ENCODE measurements at regions not wholly inside any gene's neighbourhood (a gene's known extent, or its start where the extent isn't known, plus 50 kb on each side); places are given as distances from the start of the nearest gene placed in this dataset.

DNA sequence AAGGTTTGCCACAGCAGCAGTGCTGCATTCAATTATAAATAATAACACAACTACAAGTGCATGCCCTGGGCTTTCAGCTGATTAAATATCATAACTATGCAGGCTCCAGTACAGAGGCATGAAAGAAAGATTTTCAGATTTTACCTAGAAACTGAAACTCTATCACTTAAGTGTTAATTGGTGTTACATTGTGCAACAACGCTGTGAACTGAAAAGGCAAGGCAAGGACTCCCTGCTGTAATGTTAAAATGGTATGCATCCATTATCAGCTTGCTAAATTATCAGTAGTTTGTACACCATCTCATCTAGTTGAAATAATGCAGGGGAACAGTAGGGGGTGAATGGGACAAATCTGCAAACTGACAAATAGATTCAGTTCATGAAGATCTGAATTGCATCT lies 976.7 kb upstream of the MANEA start:
- no peaks in the 10 kb centered on the region for H3K9me2 ChIP-seq (ENCODE audit: insufficient read depth)
- no peaks in the 10 kb centered on the region for H3K27me3 ChIP-seq (ENCODE audit: insufficient read depth, low read length)
- CTCF ChIA-PET: no interaction called here
- no peak overlapping the region for H3K27ac ChIP-seq (ENCODE audit: low read depth, low read length)
- no peak for TF ChIP-seq TCF7L2 (IDR thresholded peaks at IDR 0.05; ENCODE audit: borderline replicate concordance, extremely low read depth, insufficient read depth, insufficient read length)
- TF ChIP-seq ZFX (IDR thresholded peaks at IDR 0.05): no peak
- no peak for TF ChIP-seq EZH2phosphoT487 (IDR thresholded peaks at IDR 0.05; ENCODE audit: borderline replicate concordance)
- TF ChIP-seq ATF3 (IDR thresholded peaks at IDR 0.05): no peak
- TF ChIP-seq SIN3A (IDR thresholded peaks at IDR 0.05; ENCODE audit: low read depth): no peak
- TF ChIP-seq MAX (IDR thresholded peaks at IDR 0.05): no peak
- TF ChIP-seq POLR2A (IDR thresholded peaks at IDR 0.05; ENCODE audit: borderline replicate concordance, extremely low read depth, insufficient read depth, insufficient read length): no peak
- TF ChIP-seq JUND (IDR thresholded peaks at IDR 0.05): no peak
- TF ChIP-seq EGR1 (IDR thresholded peaks at IDR 0.05; ENCODE audit: low read depth): no peak
- no peak for TF ChIP-seq FOSL1 (IDR thresholded peaks at IDR 0.05; ENCODE audit: low read depth)
- no peak for TF ChIP-seq SP1 (IDR thresholded peaks at IDR 0.05; ENCODE audit: low read depth)
- no peak for TF ChIP-seq RAD21 (IDR thresholded peaks at IDR 0.05; ENCODE audit: low read depth)
- TF ChIP-seq, protein P1, sequence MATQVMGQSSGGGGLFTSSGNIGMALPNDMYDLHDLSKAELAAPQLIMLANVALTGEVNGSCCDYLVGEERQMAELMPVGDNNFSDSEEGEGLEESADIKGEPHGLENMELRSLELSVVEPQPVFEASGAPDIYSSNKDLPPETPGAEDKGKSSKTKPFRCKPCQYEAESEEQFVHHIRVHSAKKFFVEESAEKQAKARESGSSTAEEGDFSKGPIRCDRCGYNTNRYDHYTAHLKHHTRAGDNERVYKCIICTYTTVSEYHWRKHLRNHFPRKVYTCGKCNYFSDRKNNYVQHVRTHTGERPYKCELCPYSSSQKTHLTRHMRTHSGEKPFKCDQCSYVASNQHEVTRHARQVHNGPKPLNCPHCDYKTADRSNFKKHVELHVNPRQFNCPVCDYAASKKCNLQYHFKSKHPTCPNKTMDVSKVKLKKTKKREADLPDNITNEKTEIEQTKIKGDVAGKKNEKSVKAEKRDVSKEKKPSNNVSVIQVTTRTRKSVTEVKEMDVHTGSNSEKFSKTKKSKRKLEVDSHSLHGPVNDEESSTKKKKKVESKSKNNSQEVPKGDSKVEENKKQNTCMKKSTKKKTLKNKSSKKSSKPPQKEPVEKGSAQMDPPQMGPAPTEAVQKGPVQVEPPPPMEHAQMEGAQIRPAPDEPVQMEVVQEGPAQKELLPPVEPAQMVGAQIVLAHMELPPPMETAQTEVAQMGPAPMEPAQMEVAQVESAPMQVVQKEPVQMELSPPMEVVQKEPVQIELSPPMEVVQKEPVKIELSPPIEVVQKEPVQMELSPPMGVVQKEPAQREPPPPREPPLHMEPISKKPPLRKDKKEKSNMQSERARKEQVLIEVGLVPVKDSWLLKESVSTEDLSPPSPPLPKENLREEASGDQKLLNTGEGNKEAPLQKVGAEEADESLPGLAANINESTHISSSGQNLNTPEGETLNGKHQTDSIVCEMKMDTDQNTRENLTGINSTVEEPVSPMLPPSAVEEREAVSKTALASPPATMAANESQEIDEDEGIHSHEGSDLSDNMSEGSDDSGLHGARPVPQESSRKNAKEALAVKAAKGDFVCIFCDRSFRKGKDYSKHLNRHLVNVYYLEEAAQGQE (IDR thresholded peaks at IDR 0.05; ENCODE audit: low read depth): no peak
- TF ChIP-seq ELF1 (IDR thresholded peaks at IDR 0.05; ENCODE audit: borderline replicate concordance, low read depth): no peak
- no peak for TF ChIP-seq CEBPB (IDR thresholded peaks at IDR 0.05; ENCODE audit: low read depth)
- no peak for TF ChIP-seq CBX3 (IDR thresholded peaks at IDR 0.05; ENCODE audit: low read depth)
- no peak for TF ChIP-seq EZH2 (IDR thresholded peaks at IDR 0.05)
- no peak for TF ChIP-seq ZNF274 (IDR thresholded peaks at IDR 0.05; ENCODE audit: low read depth, low read length)
- RAD21 ChIA-PET (ENCODE audit: low non-redundant PET in 1 of 2, low total read pairs in 2 of 2, uncharacterized antibody in 2 of 2, unreplicated experiment in 2 of 2): no interaction called here
- intact Hi-C loops (cut with micrococcal nuclease): no loop called here
- H3K4me2 ChIP-seq (ENCODE audit: low read length): no peak overlapping the region
- no peaks in the 10 kb centered on the region for H3K36me3 ChIP-seq (ENCODE audit: control insufficient read depth in 1 of 2, insufficient read depth in 2 of 2, low read length in 2 of 2)
- peaks cover 0 to 4% of the 10 kb centered on the region in 2 experiments; a peak in 2 of 4 replicates for H3K9me3 ChIP-seq (ENCODE audit: control insufficient read depth in 1 of 2, insufficient read depth in 1 of 2, low read depth in 1 of 2, low read length in 2 of 2)
- H3K4me1 ChIP-seq (ENCODE audit: control insufficient read depth in 1 of 2, insufficient read depth in 2 of 2, low read length in 2 of 2): no peaks in the 10 kb centered on the region
- H3K4me3 ChIP-seq (replicated peaks in 1 of 2; ENCODE audit: low read depth in 1 of 2, low read length in 2 of 2): no peak overlapping the region
- H2AFZ ChIP-seq (ENCODE audit: low read depth, low read length, poor library complexity, severe bottlenecking): no peak overlapping the region
- no peak overlapping the region for H3K9ac ChIP-seq (ENCODE audit: low read length)
- ATAC-seq (no peak), DNase-seq (ENCODE audit: low read depth, low spot score) (no peak)
- no peaks in the 10 kb centered on the region; the same call in 1 of the 2 replicates for H4K20me1 ChIP-seq (ENCODE audit: insufficient read depth)
- BruUV-seq (replicated peaks): no TSS peak
- no peaks in the 10 kb centered on the region for H3K79me2 ChIP-seq (ENCODE audit: insufficient read depth, low read length)
- POLR2A ChIA-PET: no interaction called here

All from HCT116 (cell line).